Erythroblast (primary cell): ENCODE measurements at regions not wholly inside any gene's neighbourhood (a gene's known extent, or its start where the extent isn't known, plus 50 kb on each side); places are given as distances from the start of the nearest gene placed in this dataset.

ENCODE experiments used
- GATA1 ChIP-seq: IDR thresholded peaks from 2 replicates; pipeline ENCODE4 v1.6.1; 2011; ENCODE audit warnings: low read depth, mild to moderate bottlenecking, control low read depth, low read length, moderate library complexity
- POLR2A ChIP-seq: IDR thresholded peaks from 2 replicates; pipeline ENCODE4 v1.6.1; 2011; ENCODE audit warnings: mild to moderate bottlenecking, low read length

GRCh38 chr10:44786286-44786850 is 124.8 kb upstream of the TMEM72 start:
- TF ChIP-seq POLR2A (no peak), GATA1 (no peak)
